IPS DF 4.7 (cell line): ENCODE measurements at regions not wholly inside any gene's neighbourhood (a gene's known extent, or its start where the extent isn't known, plus 50 kb on each side); places are given as distances from the start of the nearest gene placed in this dataset.
"Not testable (repeated sequence)": the region's sequence is repeated elsewhere in the genome, so short reads cannot be mapped to it uniquely, and the experiment has no call there.

Experiments
- DNase-seq: peaks from one replicate; pipeline ENCODE4 v3.0.0-alpha.2; 2013; ENCODE audit warnings: low spot score; ENCODE audit errors: extremely low read depth

DNA sequence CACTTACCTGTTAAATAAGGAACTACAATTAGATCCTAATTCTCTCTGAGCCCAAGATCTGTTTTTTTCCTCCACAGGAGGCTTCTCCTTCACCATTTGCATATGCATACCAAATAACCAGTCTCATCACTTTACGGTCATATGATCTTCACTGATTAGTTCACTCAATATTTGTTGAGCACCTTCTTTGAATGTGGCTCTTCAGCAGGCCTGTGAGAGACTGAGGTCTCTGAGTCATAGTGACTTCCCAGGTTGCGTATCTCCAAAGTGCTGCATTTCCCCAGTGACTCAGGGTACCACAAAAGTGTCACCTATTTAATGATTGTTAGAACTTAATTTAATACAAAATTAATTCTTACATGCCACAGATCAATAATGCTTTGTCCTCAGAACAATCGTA is 108.8 kb upstream of the TRIB2 start:
- DNase-seq: no peak

DNA sequence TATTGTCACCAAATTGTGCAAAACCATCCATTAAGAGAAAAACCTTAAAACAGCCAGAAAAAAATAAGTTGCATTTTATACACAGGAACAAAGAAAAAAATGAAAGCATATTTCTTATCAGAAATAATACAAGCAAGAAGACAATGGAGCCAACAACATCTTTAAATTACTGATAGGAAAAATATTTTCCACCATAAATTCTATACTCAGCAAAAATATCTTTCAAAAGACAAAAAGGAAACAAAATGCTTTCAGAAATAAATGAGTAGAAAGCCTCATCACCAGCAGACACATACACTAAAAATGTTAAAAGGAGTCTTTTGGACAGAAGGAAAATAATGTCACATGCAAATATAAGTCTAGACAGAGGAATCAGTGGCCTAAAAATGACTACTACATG is 106.4 kb upstream of the TRIB2 start:
- DNase-seq: no peak

DNA sequence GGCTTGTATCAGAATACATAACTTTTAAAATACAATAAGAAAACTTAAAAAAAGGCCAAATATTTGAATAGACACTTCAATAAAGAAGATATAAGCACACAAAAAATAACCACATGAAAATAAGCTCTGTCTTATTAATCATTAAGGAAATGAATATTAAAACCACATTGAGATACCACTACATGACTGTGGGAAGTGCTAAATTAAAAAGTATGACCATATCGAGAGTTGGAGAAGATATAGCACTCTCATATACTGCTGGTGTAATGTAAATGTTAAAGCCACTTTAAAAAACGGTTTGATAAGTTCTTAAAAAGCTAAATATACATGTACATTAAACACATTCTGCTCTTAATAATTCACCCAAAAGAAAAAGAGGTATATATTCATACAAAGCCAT is 104.6 kb upstream of the TRIB2 start:
- no peak for DNase-seq

DNA sequence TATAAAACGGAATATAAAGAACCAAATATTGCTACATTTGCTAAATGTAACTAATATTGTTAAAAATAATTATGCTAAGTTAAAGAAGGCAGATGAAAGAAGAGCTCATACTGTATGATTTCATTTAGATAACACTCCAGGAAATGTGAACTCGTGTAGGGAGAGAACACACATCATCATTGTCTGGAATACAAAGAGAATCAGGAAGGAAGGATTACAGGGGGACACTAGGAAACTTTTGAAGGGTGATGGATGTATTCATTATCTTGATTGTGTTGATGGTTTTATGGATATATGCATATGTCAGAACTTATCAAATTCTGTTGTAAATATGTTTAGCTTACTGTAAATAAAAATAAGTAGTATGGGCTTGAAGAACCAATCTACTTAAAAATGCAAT is 104.1 kb upstream of the TRIB2 start:
- no peak for DNase-seq

DNA sequence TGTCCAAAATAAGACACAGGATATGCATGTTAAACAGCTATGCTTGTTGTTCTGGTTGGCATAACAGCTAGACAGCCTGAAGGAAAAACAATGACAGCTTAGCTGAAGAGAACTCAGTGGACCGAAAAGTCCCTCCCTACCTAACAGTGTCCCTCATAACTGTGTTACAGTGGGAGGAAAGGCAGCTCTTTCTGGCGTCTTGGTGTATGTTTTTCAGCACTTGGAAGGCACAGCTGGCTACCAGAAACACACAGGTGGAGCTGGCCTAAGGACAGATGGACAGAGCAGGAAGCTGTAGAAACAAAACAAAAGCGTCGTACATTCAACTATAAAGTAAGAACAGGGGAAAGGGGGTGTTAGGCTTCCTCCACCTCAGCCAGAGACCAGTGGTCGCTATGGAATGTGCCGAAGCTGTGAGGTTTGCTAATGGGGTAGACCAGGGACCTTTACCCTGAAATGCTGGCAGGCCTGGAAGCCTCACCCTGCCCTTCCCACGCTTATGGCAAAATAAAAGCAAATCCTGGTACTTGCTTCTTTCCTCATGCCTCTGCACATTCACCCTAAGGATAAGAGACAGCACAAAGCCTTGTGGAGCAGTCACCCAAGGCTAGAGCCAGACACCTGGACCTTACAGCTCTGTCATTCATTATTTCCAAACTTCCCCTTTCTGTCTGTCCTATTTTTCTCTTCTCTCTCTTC is 103.5 kb upstream of the TRIB2 start:
- no peak for DNase-seq

DNA sequence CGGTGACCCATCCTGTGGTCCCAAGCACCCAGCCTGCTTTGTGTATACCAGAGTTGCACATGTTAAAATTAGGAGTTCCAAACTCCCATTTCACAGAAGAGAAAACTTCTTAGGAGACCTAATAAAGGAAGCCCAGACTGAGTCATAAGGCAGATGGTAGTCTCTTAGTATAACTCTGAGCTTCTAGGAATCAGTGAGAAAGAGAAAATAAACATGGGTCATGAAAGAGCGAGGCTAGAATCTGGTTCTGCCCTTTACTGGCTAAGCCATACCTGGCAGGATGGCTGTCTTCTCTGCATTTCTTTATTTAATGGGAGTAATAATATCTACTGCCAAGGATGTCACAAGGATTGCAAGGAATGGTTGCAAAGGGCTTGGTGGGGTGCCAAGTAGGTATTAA is 101.2 kb upstream of the TRIB2 start:
- no peak for DNase-seq

DNA sequence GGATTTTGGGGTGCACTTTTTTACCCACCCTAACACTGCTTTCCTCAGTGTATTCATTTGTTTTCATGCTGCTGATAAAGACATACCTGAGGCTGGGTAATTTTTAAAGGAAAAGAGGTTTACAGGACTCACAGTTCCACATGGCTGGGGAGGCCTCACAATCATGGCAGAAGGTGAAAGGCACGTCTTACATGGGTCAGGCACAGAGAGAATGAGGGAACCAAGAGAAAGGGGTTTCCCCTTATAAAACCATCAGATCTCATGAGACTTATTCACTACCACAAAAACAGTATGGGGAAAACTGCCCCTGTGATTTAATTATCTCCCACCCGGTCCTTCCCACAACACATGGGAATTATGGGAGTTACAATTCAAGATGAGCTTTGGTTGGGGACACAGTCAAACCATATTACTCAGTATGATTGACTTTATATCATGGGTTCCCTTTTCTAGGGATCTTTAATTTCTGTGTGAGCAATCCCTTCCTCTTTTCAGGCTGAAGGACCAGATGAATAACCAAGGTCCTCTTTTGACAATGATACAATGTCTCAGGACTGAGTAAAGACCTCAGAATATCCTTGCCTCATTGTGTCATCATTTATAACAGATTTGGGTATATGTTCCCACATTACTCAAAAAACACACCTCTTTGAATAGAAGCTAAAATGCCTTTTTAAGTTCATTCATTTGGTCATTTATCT is 100.1 kb upstream of the TRIB2 start:
- no peak for DNase-seq

DNA sequence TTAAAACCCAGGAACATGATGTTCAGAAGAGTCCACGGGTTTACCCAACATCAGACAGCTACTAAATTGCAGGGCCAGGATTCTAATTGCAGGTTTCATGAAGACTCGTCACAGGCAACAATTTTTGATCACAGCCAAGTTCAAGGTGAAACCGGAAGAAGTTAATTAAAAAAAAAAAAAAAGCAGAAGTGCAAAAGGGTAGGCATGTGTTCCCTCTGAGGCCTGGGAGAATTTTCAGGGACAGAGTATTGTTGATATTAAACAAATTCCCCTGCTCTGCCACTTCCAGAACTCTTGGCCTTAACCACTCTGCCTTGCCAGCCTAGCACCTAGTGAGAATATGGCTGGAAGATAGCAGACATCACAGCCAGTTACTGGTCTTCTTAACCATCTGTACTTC is 99.4 kb upstream of the TRIB2 start:
- DNase-seq: no peak

DNA sequence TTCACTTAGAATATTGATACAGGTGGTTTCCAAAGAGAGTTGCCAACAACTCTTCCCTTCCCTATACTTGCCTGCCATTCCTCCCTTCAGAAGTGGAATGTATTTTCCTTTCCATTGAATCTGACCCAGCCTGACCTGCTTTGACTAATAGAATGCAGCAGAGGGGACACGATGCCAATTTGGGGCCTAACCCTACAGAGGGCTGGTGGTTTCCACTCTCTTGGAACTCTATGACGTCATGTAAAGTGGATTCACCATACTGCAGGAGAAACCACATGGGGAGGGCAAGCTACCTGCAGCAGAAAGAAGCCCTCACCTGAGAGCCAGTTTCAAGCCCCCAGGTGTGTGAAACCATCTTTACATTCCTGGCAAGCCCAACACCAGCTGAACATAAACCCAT is 98.9 kb upstream of the TRIB2 start:
- no peak for DNase-seq

DNA sequence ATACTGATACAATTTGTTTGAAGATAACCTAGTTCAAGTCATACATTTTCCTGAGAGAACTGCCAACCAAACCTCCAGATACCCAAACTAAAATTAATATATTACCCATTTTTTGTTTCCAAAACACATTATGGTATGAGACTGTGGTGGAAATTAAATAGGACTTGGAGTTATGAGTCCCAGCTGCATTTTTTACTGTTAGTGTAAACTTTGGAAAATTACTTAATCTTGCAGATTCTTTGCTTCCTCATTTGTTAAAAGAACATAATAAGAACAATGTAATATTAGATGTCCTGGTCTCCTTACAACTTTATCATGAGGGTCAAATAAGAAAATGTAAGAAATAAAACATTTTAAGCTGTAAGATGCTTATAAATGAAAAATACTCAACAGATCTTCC is 98.2 kb upstream of the TRIB2 start:
- no peak for DNase-seq

DNA sequence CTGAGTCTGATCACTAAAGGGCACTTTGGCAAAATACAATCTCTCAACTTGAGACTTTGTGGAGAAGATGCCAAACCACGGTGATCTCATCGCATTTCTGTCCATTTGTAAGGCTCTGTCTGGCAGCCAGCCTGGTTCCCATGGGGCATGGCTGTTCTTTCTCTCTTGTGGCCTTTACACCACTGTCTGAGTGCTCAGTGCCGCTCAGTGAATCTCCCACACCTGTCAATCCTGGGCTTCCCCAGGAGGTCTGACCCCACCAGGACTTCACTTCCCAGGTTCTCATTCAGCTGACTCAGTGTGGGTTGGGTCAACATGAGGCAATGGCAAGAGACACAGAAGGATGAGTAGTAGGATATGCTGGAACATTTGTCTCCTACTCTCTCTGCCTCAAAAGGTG is 96.8 kb upstream of the TRIB2 start:
- no peak for DNase-seq

DNA sequence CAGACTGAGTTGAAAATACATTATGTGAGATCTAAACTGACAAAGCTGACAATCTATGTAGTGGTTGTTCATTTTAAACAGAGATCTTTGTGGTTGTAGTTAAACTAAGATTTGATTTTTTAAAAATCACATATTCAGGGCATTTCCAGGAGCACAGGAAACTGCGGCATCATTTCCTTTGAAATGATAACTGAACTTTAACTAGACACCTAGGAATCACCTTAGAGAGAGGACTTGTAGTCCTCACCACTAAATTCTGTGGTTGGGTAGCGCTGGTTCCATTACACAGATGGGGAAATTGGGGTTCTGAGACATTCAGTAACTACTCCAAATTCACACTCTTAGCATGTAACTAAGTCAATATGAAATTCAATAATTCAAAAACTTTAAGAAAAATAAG is 96.0 kb upstream of the TRIB2 start:
- DNase-seq: no peak

DNA sequence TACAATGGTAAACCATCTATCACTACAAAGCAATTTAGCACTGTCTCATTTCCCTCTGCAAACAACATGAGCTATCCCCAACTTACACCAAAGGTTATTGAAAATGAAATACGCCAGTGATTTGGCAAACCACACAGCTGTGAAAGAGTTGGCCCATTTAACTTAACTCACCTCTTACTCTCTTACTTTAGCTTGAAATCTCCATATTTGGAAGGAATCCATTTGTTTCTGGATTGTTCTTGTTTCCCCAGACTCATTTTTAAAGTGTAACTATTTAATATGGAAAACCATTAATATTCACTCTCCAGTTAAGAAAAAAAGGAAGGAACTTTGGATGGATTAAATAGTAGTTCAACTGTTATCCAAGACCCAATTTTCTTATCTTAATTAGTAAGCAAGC is 93.7 kb upstream of the TRIB2 start:
- DNase-seq: no peak

DNA sequence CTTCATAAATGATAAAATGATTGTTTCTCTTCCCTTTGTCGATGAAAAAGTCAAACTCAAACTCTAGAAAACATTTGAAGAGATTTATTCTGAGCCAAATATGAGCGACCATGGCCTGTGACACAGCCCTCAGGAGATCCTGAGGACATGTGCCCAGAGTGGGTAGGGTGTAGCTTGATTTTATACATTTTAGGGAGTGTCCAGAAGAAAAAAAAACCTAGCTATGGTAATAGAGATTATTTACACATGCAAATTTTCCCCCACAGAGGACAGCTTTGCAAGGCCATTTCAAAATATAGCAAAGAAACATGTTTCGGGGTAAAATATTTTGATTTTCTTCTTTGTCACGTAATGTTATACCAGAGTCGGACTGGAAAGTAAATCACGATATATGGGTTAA is 92.4 kb upstream of the TRIB2 start:
- DNase-seq: no peak

DNA sequence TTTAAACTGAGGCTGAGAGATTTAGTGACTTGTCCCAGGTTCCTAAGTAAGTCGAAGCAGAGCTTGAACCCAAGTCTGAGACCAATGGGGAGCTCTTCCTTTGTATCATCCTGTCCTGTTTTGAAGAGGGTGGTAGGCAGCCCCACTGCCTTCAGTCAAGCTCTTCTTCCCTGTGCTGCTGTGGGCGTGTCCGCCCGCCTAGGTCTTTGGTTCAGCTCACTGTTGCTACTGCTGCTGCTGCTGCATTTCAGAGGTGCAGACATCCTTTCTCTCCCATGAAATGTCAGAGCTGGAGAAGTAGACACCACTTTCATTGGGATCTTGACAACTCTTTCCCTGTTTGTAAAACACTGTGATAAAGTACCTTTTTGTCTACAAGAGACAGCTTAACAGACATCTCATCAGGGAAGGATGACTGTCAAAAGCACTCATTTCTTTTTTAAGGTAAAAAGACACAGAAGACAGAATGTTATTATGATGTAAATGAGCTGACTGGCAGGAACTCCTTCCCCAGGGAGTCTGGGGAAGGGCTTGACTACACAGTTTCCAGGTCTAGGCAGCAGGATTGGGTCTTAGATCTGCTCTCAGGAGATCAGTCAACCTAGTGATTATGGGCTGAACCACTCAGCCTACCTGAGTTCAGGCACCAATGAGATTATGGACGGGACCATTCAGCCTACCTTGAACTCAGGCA is 91.7 kb upstream of the TRIB2 start:
- peak; percentile 46 for DNase-seq

DNA sequence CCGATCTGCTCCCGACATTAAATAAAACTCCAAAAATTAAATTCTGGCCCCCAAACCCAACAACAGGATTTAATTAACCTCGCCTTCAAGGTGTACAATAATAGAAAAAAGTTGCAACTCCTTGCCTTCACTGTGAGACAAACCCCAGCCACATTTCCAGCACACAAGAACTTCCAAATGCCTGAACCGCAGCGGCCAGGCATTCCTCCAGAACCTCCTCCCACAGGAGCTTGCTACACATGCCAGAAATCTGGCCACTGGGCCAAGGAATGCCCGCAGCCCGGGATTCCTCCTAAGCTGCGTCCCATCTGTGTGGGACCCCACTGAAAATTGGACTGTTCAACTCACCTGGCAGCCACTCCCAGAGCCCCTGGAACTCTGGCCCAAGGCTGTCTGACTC is 88.2 kb upstream of the TRIB2 start:
- not testable (repeated sequence) for DNase-seq

DNA sequence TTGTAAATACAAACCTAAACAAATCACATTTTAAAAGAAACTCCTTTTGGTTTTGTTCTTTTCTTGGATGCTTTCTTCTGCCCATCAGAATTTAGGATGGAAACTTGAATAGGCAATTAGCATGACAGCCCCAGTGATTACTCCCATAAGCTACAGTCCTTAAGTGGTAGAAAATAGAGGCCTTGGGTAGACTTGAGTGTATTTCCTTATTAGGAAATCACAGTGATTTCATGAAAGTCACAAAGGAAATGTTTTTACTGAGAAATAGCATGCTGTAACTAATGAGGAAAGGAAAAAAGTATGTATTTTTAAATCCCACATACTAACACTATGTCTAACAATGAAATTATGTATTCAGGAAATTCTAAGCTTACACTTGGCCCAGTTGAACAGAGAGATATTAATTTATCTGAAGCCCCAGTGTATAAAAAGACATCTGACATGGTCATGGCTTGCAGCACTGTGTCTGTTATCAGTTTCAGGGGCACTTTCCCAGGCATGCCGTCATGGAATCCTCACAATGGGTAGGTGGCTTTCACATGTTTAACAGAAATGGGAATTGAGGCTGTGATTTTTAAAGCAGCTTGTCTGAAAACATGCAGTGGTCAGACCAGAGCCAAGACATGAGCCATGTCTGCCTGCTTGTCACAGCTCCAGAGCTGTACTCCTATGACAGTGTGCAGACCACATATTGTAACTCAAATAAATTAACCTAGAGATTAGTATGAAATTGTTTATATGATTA is 79.7 kb upstream of the TRIB2 start:
- no peak for DNase-seq

DNA sequence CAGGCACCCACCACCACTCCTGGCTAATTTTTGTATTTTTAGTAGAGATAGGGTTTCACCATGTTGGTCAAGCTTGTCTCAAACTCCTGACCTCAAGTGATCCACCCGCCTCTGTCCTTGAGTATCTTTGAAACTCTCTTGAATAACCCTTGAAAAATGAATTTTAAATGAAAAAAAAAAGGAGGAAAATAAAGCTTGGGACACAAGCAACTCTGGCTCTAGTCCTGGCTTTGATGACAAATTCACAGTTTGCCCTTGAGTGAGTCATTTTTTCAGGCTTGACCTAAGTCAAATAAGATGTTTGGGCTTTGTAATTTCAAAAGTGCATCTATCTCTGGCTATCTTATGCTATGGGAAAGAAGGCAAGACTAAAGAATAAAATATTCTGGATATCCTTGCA is 79.0 kb upstream of the TRIB2 start:
- no peak for DNase-seq

DNA sequence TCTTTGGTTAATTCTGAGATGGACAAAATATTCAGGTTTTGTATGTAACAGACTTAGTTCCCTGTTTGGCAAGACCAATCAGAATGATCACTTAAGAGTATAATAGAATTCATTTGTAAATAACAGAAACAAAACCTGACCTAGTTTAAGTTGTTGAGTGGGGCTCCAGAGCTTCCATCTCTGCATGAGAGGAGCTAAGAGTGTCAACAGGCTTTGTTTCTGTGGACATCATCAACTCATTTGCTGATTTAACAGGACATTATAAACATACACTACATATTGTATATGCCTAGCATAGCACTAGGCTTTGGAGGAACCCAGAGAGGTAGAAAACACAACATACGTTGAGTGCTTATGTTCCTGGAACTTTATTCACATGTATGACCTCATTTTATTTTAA is 75.3 kb upstream of the TRIB2 start:
- no peak for DNase-seq

DNA sequence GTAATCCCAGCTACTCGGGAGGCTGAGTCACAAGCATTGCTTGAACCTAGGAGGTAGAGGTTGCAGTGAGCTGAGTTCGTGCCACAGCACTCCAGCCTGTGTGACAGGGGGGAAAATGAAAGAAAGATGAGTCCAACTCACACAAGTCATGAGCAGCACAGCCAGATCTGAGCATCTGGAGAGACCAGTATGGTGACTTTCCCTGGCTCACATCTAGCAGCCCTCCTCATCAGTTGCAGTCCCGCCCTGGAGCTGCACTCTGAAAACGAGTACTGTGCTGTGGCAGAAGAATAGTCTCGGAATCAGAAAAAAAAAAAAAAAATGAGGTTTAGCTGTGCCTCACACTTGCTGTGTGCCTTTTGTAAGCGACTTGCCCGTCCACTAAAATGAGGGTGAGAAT is 74.4 kb upstream of the TRIB2 start:
- no peak for DNase-seq

DNA sequence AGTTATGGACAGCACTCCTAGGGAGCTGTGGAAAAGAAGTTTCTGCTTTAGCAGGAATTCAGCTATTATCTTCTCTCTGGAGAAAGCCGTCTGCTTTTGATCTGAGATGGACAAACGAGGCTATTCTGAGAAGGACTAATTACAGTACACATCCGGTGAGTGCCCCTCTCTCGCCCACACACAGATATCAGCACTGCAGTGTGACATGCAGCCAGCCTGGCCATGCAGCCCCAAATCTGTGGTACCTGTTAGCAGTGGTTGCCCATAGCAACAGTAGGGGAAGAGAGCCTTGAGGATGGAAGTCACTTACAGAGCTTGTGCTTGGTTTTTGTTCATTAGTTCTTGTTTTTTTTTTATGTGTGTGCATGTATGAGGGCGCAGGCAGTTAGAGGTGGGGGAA is 73.9 kb upstream of the TRIB2 start:
- no peak for DNase-seq
